Mesothelial cell of epicardium (in vitro differentiated cells): ENCODE measurements at regions not wholly inside any gene's neighbourhood (a gene's known extent, or its start where the extent isn't known, plus 50 kb on each side); places are given as distances from the start of the nearest gene placed in this dataset.

Experiments used
- DNase-seq, 2 experiments: peaks; one replicate each; pipeline ENCODE4 v3.0.0; 2021; ENCODE audit warnings: low spot score in 2 of 2; ENCODE audit not compliant: unreplicated experiment in 2 of 2
- H3K27ac Mint-ChIP-seq: 2 replicates; pipeline ENCODE4 v1.8.0; 2021; ENCODE audit warnings: mixed read lengths
- H3K27me3 Mint-ChIP-seq: 2 replicates; pipeline ENCODE4 v1.8.0; 2021; ENCODE audit warnings: low read depth, mixed read lengths
- H3K36me3 Mint-ChIP-seq: 2 replicates; pipeline ENCODE4 v1.8.0; 2021; ENCODE audit warnings: mixed read lengths
- H3K4me1 Mint-ChIP-seq: 2 replicates; pipeline ENCODE4 v1.8.0; 2021; ENCODE audit warnings: mixed read lengths
- H3K4me3 Mint-ChIP-seq: 2 replicates; pipeline ENCODE4 v1.8.0; 2021; ENCODE audit warnings: mild to moderate bottlenecking, moderate library complexity, mixed read lengths
- H3K9me3 Mint-ChIP-seq: 2 replicates; pipeline ENCODE4 v1.8.0; 2021; ENCODE audit warnings: mixed read lengths
- CTCF ChIP-seq: fragments of 200-600 bp; sonication (generic); IDR thresholded peaks from one replicate; pipeline ENCODE4 v1.5.0; 2021; ENCODE audit warnings: antibody characterized with exemption; ENCODE audit not compliant: unreplicated experiment

GRCh38 chr6:166106076-166106686, 61.5 kb downstream of the TBXT start:
- no peak overlapping the region for H3K27ac Mint-ChIP-seq

GRCh38 chr6:166105341-166106075, 62.1 kb downstream of the TBXT start:
- Mint-ChIP-seq H3K9me3 (peaks cover 15% of the 10 kb centered on the region), H3K4me3 (no peak overlapping the region), H3K36me3 (no peaks in the 10 kb centered on the region), H3K27me3 (peaks cover 73% of the 10 kb centered on the region), H3K4me1 (peaks cover 1% of the 10 kb centered on the region), H3K27ac (no peak overlapping the region)
- no peak for TF ChIP-seq CTCF
- DNase-seq, result no peak

More at GRCh38 chr6:166106076-166106686, 61.5 kb downstream of the TBXT start:
- H3K4me1 Mint-ChIP-seq, result peaks cover 1% of the 10 kb centered on the region
- no peaks in the 10 kb centered on the region for H3K36me3 Mint-ChIP-seq
- no peak overlapping the region for H3K4me3 Mint-ChIP-seq
- peaks cover 10% of the 10 kb centered on the region for H3K9me3 Mint-ChIP-seq
- peak; percentile 91 for TF ChIP-seq CTCF
- H3K27me3 Mint-ChIP-seq, result peaks cover 73% of the 10 kb centered on the region
- DNase-seq, result peak; percentile 57 to 87

DNA sequence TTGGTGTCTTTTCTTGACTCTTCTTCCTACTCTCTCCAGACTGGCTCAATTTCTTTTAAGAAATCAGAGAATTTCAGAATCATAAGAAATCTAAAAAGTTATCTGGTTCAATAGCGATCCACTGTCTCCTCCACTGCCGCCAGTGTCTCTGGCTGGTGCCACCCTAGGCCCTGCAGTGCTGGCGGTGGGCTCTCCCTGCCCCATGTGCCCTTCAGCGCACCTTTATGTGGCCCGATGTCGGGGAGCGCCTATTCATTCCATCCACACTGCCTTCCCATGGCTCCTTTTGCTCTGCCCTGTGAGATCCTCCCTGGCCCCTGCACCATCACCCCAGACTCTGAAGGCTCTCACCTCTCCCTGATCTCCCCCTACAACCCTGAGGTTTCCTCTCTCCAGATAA, 62.8 kb downstream of the TBXT start:
- no peak for TF ChIP-seq CTCF
- Mint-ChIP-seq H3K4me1 (peaks cover 1% of the 10 kb centered on the region), H3K4me3 (no peak overlapping the region), H3K27ac (no peak overlapping the region), H3K36me3 (no peaks in the 10 kb centered on the region), H3K27me3 (peaks cover 68% of the 10 kb centered on the region), H3K9me3 (peaks cover 15% of the 10 kb centered on the region)
- DNase-seq, result no peak

DNA sequence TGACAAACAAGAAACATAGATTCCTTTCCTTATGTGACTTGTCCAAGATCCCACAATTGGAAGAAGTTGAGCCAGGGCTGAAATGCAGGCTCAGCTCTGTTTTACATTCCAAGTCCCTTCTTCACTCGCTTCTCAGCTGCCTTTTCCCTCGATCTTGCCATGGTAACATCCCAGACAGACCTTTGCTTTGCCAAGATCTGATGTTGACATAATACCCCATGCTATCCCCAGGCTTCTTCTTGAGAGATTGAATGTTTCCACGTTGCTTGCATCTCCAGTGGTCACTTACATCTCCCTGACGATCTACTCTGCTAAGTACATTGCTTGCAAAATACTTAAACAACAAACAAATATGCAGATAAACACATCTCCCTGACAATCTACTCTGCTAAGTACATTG, 63.5 kb downstream of the TBXT start:
- no peak for TF ChIP-seq CTCF
- H3K9me3 Mint-ChIP-seq, result peaks cover 15% of the 10 kb centered on the region
- H3K27me3 Mint-ChIP-seq, result peaks cover 67% of the 10 kb centered on the region
- DNase-seq, result no peak
- H3K36me3 Mint-ChIP-seq, result no peaks in the 10 kb centered on the region
- H3K27ac Mint-ChIP-seq, result no peak overlapping the region
- H3K4me3 Mint-ChIP-seq, result no peak overlapping the region
- peaks cover 1% of the 10 kb centered on the region for H3K4me1 Mint-ChIP-seq

DNA sequence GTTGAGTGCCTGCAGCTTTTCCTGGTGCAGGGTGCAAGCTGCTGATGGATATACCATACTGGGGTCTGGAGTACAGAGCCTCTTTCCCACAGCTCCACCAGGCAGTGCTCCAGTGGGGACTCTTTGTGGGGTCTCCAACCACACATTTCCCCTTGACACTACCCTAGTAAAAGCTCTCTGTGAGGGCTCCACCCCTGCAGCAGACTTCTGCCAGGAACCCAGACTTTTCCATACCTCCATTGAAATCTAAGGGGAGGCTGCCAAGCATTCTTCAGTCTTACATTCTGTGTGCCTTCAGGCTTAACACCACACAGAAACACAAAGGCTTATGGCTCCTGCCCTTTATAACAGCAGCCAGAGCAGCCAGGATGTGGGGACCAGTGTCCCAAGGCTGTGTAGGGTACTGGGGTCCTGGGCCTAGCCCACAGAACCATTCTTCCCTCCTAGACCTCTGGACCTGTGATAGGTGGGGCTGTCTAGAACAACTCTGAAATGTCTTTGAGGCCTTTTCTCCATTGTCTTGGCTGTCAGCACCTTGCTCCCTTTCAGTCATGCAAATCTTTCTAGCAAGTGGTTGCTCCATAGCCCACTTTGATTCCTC, 65.7 kb downstream of the TBXT start:
- peaks cover 1% of the 10 kb centered on the region for H3K4me1 Mint-ChIP-seq
- H3K4me3 Mint-ChIP-seq, result no peak overlapping the region
- DNase-seq, result no peak
- H3K9me3 Mint-ChIP-seq, result peaks cover 15% of the 10 kb centered on the region
- H3K36me3 Mint-ChIP-seq, result no peaks in the 10 kb centered on the region
- H3K27me3 Mint-ChIP-seq, result peaks cover 65% of the 10 kb centered on the region
- no peak for TF ChIP-seq CTCF
- no peak overlapping the region for H3K27ac Mint-ChIP-seq
